HG02870 (cell line): ENCODE measurements at regions not wholly inside any gene's neighbourhood (a gene's known extent, or its start where the extent isn't known, plus 50 kb on each side); places are given as distances from the start of the nearest gene placed in this dataset.
"Not testable (repeated sequence)": the region's sequence is repeated elsewhere in the genome, so short reads cannot be mapped to it uniquely, and the experiment has no call there.

ENCODE experiments used
- ATAC-seq: cut with Tn5 transposase; IDR thresholded peaks from one replicate; pipeline ENCODE4 v1.9.1; 2021; ENCODE audit warnings: mild to moderate bottlenecking, moderate library complexity; ENCODE audit not compliant: unreplicated experiment

DNA sequence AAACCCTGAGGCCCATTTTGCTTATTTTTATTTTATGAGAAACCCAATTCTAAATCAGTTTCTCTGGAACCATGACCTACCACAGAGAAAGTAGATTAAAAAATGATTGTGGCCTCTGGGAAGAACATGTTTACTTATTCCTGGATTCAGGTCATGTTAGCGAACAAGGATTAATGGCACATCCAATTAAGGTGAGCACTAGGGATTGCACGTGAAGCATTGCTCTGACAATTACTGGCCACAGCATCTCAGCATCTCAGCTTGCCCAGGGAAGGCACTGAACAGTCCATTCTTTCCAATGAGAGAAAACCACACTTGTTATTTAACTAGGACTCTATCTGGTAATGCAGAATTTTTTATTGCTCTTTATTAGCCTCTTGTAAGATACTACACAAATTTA lies 119.8 kb downstream of the ZNF330 start:
- no peak for ATAC-seq

DNA sequence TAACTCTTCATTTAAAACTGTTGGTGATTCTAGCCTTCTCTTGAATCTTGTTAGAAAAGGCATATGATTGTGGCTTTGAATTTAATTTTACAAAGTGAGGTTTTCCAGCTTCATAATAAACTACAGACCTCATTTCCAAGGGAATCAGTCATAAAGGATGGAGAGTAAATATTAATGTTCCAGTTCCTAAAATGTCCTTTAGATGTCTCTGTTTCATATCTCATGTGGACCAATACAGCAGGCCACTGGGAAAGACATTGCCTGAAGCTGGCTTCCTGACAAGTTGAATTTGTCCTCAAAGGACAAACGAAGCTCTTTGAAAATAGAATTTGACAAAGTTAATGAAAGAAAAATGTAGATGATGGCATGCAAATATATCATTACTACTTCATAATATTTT lies 125.4 kb downstream of the ZNF330 start:
- peak; percentile 50 for ATAC-seq

DNA sequence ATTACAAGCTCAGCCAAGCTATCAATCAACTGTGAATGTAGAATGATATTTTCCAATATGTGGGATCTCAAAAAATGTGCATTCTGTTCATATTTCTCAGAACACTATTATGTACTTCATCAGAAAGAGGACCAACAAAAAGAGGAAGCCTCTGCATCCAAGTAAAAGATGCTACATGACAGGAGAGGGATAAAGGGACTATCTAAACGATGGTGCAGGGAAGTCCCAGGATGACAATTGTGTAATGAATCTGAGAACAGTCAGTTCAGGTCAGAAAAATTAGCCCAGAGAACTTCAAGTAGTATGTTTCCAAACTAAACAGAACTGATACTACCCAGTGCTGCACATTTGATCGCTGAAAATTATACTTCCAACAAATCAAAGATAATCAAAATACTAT lies 127.0 kb downstream of the ZNF330 start:
- no peak for ATAC-seq

DNA sequence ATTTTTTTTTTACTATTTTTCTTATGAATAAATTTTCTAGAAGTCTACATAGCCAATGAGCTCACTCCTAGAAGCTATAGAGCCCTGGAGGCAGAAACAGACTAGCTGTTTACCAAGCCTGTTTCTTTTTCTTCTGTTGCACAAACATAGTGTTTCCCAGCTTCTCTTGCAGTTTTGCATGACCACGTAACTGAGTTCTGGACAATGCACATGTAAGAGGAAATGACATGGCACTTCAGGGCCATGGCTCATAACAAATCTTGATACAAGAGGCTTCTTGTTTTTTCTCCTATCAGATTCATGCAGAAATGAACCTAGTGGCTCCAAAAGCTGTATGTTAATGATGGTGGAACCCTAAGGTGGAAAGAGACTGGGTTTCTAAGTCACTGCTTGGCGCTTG lies 127.4 kb downstream of the ZNF330 start:
- no peak for ATAC-seq

DNA sequence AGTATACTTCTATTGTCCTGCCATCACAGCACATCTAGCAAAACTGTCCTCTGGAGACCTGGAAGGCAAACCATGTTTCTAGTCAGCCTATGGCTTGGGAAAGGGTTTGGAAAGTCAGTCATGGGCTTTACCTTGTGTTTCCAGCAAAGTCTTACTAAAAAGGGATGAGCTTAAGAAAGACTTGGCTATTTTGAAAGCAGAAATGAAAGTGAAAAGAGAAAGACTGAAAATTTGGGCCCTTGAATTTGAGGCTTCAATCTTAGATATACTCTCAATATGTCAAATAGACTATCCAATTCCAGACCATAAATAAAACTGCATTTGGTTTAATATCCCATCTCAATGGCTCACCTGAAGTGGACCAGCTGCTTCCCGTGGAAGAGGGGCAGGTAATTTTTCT lies 127.9 kb downstream of the ZNF330 start:
- no peak for ATAC-seq

DNA sequence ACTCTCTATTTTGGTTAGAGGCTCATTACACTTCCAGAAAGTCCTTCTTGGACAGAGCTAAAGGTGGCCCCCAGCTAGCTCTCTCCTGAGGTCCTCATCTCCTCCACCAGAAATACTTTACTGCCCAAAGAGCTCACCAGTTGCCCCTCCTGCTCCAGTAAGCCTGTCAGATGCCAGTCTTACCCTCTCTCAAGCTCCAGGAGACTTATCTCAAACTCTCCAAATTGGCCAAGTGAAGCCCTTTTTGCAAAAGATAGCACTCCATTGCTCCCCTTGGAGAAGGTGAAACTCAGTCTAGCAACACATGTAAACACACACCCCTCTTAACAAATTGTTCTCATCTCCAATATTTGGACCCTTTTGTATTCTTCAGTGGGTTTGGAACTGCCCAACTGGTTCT lies 128.5 kb downstream of the ZNF330 start:
- ATAC-seq: no peak

DNA sequence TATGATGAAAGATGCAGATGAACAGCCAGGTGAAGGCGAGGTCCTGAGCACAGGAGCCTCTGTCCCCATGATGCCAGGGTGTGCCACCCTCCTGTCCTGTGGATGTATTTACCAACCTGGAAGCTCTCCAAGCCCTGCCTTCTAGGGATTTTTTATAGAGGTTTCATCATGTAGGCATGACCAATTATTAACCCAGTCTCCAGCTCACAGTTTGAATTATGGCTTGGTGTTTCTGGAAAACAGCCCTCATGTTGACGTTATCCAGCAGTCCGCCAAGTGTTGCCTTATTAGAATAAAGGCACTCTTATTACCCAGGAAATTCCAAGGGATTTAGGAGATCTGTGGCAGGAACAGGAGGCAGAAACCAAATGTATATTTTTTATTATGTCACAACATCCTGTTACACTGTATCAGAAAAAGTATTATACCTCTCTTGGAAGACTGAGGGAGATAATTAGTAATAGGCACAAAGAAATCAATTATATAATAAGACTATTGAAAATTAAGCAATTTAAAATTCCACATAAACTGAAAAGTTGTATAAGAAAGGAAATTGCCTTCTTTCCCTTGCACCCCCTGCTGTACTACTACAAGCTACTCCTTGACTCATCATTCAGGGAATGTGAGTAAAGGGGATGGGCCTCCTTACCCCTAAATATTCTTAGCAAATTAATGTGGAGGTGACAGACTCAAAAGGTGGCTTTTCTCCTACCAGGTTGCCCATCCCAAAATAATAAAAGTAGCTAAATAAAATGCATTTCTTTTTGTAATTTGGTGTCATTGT lies 129.6 kb downstream of the ZNF330 start:
- no peak for ATAC-seq

DNA sequence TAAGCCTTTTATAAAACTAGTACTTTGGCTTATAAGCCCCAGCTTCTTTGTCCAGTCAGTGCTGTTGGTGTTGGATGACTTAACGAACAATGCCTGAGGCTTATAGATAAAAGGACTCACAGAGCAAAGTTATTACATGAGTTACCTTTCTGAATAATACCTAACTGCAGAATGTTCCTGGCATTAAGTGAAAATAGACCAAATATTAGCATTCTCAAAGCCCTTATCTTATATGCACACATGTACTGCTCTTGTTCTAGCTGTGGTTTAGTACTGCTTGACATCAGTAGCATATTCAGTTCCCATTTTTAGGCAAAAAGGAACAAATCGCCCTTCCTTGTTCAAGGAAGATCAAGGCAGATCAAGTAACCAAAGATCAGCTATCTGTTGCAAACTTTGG lies 131.6 kb downstream of the ZNF330 start:
- ATAC-seq: no peak

DNA sequence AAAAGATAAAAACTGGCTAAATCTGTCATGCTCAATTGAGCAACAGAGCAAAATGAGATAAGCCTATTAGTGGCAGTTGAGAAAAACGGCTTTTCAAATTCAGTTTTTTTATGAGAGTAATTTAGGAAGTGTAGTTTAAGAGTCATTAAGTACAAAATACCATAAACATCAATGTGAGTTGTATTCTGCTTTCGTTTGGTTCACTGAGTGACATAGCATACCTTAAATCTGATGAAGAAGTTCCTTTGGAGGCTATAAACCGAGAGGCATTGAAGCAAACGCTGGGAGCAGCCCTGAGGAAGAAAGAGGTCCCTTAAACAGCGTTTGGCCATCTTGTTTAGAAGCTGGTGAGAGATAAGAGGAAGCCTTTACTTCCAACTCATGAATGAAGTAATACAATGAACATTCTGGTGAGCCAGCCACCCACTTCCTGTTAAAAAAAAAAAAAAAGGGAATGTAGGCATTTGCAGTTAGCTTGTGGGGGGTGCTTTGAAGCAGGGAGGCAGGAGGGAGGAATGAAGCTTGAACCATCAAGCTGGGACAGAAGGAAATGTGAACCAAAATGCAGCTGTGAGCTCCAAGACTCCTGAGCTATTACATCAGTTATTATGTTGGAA lies 132.3 kb downstream of the ZNF330 start:
- ATAC-seq: no peak

DNA sequence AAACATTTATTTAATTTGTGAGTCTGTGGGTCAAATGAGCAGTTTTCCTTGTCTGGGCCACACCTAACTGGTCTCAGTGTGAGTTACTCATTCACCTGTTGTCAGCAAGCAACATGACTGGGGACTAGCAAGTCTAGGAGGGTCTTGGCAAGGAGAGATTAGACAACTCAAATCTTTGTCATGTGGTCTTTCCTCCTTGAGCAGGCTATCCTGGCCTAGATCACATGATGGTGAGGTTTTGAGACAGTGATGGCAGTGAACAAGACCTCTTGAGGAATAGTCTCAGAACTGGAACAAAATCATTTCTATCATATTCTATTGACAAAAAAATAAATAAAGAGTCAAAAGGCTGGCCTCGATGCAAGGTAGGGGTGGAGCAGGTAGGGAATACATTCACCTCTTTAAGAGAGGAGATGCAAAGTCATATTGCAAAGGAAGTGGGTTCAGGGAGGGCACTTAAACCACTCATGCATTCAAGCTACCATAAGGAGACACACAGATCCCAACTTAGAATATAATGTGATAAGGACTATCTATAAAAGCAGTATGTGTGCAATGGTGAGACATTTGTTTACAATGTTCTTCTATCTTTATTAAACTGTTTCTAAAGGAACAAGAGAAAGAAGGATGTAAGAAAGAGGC lies 135.7 kb downstream of the ZNF330 start:
- no peak for ATAC-seq

DNA sequence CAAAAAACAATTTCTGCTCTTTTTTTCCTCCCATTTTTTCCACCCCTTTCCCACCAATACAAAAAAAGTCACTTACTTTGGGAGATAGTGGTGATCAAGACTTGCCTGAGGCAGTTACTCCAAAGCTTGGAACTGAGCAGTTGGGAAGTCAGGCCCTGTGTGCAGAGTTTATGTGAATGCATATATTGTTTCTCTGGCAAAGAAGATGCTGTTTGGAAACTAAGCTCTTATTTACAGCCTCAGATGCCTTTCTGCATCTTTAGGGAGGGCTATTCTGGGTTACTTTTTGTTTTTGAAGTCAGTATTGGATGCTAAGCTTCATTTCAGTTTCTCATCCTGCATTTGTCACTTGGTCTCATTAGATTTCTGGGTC lies 136.3 kb downstream of the ZNF330 start:
- ATAC-seq: no peak

DNA sequence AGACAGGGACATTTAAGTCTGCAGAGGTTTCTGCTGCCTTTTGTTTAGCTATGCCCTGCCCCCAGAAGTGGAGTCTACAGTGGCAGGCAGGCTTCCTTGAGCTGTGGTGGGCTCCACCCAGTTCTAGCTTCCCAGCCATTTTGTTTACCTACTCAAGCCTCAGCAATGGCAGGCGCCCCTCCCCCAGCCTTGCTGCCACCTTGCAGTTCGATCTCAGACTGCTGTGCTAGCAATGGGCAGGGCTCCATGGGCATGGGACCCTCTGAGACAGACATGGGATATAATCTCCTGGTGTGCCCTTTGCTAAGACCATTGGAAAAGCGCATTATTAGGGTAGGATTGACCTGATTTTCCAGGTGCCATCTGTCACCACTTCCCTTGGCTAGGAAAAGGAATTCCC lies 147.5 kb downstream of the ZNF330 start:
- not testable (repeated sequence) for ATAC-seq

DNA sequence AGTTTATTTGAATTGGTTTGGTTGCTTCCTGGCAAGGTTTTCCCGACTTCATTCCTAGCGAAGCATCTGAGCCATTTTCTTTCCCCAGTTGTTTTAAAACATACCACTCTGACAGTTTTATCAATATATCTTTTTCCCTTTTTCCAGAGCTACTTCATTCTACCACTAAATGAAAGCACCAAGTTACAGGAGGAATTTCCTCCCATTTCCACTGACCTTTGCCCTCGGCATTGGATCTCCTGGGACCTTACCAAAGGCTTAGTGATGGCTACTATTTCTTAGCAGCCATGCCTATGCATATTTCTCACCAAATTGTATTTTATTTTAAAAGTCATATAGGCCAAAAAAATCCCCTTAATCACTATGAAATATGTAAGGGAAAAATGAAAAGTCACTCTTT lies 150.5 kb downstream of the ZNF330 start:
- no peak for ATAC-seq

DNA sequence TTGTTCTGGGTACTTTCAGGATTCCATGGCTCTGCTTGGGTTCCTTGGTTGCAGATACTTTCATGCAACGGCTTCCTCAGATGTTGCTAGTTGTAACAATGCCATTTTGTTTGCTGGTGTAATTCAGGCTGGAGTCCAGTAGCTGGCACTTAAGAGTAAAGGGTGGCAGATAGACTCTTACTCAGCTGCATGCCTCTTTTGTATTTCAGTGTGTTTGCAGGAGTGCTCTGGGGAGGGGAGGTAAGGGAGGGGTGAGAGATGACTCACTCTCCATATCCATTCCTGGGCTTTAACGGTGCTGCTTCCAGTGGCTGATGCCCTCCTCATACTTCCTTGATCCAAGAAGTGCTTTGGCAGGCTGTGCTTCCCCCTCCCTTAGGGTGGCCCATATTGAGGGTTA lies 155.2 kb downstream of the ZNF330 start:
- no peak for ATAC-seq

DNA sequence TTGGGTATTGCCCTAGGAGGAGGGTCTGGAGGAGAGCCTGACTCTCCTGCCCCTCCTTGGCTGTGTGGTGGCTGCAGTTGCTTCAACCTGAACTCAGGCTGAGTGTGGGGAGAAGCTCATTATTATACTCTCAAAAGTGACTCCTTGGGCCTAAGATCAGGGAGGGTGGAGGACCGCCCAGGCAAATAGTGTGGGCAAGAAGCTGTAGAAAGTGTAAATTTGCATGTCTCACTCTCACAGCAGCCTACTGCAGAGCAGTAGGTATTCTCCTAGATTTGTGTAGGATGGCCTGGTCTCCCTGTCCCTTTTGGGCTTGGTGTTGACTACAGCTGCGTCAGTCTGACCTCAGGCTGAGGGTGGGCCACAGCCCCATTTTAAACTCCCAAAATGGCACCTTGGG lies 156.1 kb downstream of the ZNF330 start:
- ATAC-seq: peak; percentile 89

DNA sequence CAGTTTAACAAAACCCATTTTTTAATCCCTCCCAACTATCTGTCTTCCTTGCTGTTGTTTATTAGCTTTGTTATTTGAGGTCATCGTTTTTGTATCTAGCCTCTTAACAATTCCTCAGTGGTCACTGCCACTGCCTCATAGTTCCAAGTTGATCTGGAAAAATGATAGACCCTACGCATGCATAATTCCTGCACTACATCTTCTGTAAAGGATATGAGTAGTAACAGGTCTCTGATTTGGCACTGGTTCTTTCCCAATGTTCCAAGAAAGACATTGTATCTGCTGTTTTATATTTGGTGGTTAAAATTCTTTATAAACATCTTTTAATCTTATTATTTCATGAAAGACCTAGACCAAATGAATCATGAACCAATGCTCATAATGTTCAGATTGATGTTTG lies 166.6 kb downstream of the ZNF330 start:
- no peak for ATAC-seq

DNA sequence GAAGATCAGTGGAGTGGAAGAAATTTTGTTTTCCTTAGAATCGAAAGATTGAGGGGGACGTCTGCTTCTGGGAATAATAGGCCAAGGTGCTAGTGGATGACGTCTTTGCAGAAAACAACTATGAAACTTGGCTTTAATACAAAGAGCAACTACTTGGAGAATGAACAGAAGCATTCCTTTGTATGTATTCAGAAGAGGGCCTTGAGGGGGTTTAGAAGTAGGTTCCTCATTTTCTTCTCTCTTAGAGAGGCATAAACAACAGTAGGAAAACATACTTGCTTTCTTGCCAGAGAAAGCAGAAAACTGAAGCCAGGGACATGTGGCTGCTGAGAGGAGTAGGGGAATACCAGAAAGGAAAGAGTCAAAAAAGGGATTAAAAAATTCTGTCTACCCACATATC lies 167.8 kb downstream of the ZNF330 start:
- ATAC-seq: no peak

DNA sequence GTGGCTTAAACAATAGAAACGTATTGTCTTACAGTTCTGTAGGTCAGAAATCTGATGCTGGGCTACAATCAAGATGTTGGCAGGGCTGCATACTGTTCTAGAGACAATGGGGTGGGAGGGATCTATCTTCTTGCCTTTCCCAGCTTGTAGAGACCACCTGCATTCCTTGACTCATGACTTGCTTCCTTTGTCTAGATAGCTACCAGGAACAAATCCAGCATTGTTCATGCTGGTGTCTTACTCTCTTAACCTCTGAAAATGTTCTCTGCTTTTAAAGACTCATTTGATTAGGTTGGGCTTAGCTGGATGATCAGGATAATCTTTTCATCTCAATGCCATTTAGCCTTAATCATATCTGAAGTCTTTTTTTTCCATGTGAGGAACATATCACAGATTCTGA lies 169.0 kb downstream of the ZNF330 start:
- ATAC-seq: no peak

DNA sequence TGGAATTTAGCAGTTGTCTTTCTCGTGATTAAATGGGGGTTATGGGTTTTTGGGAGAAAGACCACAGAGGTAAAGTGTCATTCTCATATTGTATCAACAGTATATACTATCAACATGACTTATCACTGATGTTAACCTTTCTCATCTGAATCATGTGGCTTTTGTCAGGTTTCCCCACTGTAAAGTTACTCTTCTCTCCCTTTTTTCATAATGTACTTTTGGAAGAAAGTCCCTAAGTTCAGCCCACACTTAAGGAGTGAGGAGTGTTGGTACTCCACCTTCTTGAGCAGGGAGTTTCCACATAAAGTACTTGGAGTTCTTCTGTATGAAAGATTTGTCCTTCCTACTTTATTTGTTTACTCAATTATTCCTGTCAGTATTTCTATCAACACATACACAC lies 169.9 kb downstream of the ZNF330 start:
- peak; percentile 41 for ATAC-seq

DNA sequence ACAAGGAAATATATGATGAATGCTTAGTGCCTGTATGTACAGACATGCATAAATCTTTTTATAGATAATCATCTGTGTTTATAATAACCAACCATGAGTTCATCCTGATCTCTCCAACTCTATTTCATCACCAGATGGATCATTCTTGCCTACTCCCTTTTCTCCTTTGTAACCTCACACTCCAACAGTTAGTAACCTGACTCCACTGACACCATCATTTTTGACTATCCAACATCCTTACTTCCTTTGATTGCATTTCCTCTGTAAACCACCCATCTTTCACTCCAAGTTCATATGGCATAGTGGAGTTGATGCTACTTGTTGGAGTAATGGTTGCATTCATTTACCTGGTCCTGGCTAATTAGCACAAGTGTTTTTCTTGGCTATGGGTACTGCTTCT lies 170.6 kb downstream of the ZNF330 start:
- ATAC-seq: no peak

DNA sequence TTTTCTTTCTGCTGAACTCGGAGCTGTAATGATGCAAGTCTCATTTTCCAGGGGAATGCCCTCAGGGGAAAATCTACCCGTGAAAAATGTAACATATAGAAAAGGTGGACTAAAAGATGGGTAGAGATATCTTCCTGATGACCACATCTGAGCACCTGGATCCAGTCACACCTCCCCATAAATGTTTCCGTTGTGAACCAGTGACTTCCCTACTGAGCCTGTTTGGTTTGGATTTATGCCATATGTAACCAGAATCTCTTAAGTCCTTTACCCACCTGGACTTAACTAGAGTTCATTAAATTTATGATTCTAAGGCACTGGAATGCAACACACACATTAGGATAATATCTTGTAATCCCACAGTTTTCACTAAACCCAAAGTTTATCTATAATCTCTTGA lies 171.1 kb downstream of the ZNF330 start:
- no peak for ATAC-seq

DNA sequence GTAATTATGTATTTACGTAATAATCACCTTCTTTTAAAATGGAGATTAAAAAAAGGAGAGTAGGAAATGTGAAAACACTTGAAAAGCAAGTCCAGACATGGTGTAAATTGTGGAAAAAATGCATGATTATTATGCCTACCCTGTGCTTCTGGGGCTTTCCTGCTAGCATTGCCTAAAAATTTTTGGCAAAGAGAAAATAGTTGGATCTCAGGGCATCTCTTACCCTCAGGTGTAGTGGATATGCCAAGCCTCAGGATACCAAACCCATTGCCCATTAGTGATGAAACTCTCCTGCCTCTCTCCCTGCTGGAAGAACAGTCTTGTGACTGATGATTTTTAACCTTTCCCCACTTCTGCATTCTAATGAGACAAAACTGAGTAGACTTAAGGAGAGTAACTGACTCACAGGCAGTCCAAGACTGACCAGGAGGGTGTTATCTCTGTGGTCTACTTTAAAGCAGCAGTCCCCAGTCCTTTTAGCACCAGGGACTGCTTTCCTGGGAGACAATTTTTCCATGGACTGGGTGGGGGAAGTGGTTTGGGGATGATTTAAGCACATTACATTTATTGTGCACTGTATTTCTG lies 174.6 kb downstream of the ZNF330 start:
- ATAC-seq: no peak
